HG02623 (cell line): ENCODE measurements at regions not wholly inside any gene's neighbourhood (a gene's known extent, or its start where the extent isn't known, plus 50 kb on each side); places are given as distances from the start of the nearest gene placed in this dataset.

Source experiments
- ATAC-seq: cut with Tn5 transposase; IDR thresholded peaks from one replicate; pipeline ENCODE4 v1.9.1; 2021; ENCODE audit warnings: moderate library complexity; ENCODE audit not compliant: unreplicated experiment

DNA sequence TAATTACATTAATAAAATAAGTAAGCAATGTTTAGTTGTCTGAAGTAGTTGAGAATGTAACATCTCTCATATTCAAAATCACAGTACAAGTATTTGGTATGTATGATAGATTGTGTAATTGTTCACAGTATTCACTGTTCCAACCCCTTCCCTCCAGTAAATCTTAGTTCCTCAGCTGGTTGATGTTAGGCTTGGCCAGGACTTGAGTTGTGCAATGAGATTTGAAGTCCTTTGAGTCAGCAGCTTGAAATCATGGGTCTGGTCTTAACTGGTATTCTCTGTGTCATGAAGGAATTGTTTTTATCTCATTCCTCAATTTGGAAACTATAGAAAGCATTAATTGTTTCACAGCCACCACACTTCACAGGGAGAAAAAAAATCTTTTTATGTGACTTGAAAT lies 477.1 kb downstream of the FSCB start:
- no peak for ATAC-seq

DNA sequence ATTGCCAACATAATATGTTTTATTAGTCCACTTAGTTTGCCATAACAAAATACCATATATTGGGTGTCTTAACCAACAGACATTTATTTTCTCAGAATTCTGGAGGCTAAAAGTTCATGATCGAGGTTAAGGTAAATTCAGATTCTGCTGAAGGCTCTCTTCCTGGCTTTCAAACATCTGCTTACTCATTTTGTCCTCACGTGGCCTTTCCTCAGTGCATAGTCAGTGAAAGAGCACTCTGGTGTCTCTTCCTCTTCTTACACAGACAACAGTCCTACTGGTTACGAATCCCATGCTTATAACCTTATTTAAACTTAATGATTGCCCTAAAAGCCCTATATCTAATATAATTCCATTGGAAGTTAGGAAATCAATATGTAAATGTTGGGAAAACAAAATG lies 479.7 kb downstream of the FSCB start:
- ATAC-seq, result no peak

DNA sequence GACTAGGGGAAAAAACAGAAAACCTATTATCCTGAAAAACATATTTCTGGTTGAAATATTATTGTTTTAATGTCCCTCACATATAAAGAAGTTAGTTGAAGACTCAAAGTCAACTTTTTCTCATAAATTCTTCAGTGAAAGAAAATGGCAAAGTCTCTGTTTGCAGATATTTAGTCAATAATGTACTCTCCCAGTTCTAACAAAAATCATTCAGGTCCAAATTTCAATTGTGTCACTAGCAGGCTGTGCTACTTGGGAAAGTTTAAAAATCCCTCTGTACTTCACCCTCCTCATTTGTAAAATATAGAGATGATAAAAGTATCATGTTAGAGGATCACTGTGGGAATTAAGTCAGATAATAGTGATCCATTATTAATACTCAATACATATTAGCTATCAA lies 496.5 kb downstream of the FSCB start:
- ATAC-seq, result no peak

DNA sequence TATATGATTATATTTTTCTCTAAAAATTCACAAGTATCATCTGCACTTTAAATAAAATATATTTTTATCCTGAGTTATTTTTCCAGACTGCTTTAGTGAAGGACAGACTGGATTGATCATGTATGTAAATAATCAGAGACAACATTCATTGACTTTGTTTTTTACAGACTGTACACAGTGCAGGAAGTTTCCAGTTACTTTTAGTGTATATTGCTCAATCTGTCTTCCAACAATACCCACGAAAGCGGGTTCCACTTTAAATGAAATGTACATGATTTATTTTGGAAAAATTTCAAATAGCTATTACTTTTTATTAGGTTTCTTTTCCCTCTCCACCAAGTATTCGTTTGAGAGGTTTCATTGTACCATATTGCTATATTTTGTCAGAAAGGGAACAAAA lies 497.0 kb downstream of the FSCB start:
- ATAC-seq, result no peak

DNA sequence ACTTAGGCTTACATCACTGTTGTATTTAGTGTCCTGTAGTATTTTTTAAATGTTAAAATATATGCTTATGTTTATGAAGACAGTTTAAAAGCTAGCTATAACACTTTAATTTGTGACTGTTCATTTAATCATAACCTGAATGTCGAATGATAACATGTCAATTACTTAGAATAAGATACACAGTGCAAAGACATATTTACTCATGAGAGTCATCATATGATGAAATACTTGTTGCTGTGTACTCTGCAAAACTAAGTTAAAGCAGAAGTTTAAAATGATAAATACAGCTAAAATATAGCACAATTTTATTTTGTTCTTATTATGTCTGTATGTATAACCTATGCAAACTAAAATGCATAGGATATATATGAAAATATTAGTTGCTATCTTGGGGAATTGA lies 497.4 kb downstream of the FSCB start:
- no peak for ATAC-seq

DNA sequence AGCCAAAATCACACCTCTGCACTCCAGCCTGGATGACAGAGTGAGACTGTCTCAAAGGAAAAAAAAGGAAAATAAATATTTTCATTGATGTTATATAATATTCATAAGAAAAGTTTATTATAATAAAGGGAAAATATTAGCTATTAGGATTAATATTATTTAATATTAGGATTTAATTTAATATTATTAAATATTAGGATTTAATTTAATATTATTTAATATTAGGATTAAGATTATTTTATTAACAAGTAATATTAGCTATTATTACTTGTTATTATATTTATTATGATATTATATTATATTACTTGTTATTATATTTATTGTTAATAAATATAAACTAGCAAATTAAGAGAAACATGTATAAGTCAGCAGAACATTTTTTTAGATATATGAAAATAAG lies 518.1 kb downstream of the FSCB start:
- no peak for ATAC-seq

DNA sequence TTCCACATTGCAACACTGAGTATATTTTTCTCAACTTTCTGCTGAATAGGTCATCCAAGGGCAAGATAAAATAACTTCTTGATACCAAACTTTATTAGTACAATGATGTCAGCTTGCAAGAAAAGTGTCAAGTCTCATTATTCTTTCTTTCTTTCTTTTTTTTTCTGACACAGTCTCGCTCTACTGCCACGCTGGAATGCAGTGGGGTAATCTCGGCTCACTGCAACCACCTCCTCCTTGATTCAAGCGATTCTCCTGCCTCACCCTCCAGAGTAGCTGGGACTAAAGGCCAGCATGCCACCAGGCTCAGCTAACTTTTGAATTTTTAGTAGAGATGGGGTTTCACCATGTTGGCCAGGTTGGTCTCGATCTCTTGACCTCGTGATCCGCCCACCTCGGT lies 523.4 kb downstream of the FSCB start:
- no peak for ATAC-seq

DNA sequence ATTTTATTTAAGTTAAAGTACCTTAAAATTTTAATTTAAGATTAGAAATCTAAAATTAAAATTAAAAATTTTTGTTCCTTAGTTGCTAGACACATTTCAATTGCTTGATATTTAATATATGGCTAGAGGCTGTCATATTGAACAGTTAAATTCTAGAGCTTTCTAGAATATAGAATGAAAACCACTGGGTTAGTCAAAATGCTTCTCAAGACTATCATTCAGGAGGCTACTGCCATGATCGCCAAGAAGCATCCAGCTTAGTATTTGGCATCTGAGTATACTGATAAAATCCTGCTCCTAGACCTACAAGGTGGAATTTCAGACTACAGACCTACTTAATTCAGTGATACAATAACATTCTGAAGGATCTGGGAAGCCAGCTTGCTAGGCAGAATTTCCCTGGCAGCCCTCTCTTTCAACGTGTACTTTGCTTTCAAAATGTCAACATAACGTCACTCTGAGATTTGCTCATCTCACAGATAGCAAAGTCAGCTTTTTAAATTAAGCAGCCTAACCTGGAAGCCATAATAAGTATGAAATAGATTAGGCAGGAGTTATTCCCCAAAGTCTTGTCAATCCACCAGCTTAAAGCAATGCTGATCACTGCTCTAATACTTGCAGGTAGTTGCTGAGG lies 525.8 kb downstream of the FSCB start:
- ATAC-seq, result no peak

DNA sequence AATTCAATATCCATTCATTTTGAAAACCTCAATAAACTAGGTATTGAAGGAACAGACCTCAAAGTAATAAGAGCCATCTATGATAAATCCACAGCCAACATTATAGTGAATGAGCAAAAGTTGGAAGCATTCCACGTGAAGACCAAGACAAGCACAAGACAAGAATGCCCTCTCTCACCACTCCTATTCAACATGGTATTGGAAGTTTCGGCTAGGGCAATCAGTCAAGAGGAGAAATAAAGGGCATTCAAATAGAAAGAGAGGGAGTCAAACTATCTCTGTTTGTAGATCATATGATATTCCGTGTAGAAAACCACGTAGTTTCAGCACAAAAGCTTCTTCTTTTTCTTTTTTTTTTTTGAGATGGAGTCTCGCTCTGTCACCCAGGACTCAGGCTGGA lies 550.3 kb downstream of the FSCB start:
- ATAC-seq, result no peak

DNA sequence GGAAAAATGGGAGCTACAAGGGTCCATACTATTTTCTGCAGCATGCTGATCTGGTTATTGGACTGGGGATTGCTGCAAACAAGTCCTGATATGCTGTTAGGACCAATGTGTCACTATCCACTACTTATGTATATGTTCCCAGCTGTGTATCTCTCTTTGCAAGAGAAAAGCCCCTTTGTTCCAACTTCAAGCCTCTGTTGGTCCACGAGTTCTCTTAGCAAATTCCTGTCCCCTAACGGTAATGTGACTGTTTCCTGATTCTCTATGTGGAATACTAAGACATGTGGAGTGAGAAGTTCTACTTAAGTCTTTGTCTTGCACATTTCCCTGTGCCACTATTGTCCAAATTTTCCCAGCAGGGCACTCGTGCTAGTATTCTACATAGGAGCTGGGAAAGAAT lies 557.7 kb downstream of the FSCB start:
- no peak for ATAC-seq

DNA sequence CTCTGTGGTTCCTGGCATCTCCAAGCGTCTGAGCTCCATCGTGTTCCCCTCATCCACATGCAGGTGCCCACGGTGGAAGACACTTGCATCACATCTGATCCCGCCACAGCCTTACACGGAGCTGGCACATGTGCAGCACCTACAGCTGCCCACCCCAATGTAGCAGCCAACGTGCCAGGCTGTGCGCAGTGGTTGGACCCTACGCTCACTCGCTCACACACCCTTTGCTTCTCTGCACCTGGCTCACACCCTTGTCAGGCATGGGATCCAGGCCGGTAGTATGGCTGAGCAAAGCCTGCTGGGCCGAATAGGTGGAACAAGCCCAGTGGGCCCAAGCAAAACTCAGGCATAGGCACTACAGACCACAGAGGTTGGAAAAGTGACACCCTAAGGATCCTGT lies 567.2 kb downstream of the FSCB start:
- ATAC-seq, result no peak

DNA sequence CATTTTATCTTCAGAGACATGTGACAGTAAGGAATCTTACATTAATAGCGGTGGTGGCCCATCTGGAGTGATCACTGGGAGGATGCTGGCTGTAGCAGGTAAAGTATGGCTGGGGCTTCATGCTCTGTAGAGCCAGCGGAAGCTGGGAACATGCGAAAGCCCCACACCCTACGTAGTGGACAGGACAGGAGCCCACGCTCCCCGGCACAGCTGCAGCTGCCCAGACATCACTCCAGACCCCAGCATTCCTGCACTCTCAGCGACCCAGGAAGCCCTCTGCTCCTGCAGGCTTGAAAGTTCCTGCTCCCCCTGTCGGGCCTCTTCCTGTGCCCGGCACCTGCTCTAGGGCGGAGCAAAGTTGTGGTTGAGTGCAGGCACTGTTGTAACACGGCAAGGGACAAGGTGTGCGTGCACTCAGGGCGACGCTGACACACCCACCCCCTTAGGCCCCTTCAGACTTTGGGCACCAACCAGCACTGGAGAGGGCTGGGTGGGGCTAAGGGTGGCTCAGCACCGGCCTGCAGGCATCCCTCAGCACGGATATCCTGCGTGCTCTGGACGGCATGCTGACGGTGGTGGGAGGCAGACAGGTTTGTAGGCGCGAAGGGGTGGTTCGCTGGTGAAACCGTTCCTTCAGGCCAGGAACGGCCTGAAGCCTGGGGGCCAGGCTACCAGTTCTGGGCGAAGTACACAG lies 568.3 kb downstream of the FSCB start:
- ATAC-seq, result no peak

DNA sequence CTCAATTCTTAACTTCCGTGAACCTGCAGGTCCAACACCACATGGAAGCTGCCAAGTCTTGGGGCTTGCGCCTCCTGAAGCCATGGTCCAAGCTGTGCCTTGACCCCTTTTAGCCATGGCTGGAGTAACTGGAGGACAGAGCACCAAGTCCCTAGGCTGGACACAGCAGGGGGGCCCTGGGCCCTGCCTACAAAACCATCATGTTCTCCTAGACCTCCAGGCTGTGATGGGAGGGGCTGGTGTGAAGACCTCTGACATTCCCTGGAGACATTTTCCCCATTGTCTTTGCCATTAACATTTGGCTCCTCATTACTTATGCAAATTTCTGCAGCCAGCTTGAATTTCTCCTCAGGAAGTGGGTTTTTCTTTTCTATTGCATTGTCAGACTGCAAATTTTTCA lies 570.1 kb downstream of the FSCB start:
- ATAC-seq, result no peak

DNA sequence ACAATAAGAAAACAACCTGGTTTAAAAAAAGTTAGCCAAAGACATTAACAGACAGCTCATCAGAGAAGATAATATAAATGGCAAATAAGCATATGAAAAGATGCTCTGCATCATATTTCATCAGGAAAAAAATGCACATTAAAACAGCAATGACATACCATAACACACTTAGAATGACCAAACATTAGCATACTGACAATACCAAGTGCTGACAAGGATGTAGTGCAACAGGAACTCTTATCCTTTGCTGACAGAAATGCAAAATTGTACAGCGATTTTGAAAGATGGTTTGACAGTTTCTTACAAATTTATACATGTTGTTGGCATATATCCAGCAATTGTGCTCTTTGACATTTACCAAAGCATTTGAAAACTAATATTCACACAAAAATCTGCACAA lies 573.0 kb downstream of the FSCB start:
- ATAC-seq, result no peak

DNA sequence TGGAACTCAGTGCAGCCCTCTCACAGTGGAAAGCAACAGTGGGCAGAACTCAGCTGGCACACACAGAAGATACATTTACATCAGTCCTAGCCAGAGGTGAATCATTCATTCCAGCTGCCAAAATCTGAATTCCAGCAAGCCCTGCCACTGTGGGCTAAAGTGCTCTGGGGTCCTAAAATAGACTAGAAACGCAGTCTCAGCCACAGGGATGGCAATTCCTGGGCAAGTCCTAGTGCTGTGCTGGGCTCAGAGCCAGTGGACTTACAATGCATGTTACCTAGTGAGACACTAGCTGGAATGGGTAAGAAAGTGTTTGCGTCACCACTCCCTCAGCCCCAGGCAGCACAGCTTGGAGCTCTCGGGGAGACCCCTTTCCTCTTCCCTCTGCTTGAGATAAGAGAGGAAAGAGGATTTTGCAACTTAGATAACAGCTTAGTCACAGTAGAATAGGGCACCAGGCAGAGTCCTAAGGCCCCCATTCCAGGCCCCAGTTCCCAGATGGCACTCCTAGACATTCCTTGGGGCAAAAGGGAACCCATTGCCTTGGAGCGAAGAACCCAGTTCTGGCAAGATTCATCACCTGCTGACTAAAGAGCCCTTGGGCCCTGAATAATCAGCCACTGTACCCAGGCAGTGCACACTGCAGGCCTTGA lies 592.9 kb downstream of the FSCB start:
- no peak for ATAC-seq

DNA sequence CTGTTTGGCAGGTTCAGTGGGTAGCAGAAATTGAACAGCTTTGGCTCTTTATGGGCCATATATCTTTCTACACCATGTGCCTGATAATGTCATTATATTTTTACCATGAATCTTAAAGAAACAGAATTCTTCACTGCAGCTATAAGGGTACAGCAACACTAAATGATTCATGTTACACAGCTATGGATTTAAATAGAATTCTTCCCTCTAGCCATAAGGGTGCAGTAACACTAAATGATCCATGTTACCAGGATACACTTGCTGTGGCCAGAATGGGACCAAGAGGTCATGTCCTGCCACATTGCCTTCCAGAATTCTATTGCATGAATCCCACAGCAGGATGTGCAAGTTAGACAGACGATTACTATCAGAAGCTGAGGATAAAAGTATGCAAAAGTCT lies 603.9 kb downstream of the FSCB start:
- ATAC-seq, result no peak

DNA sequence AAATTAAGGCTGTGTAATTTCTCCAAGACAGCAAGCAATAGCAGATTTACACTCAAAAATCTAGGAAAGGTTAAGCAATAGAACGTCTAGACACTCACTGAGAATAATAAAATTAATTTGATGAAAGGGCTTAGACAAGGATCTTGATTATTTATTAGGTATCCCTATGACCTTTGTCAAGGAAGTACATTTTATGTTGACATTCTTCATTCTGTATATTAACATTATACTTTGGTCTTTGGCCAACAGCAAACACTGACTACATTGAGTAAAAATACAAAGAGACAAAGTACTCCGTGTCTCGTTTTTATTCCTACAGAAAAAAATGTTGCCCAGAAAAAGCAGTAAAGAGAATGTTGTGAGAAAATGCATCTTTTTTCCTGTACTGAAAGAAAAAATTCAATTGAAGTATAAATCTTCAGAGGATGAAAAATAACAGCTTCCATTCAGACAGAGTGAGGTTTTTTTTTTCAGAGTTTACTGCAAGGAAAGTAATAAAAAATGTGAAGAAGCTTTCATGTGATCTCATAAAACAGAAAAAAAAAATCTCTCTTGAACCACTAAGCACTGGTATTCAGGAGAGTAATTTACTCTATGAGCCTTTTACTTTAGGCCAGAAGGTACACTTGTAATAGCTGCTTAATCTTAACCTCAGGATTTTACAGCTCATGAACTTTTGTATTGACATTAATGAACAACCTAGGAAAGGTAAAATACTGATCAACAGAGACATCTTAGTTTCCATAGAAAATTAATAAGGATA lies 605.0 kb downstream of the FSCB start:
- ATAC-seq, result no peak

DNA sequence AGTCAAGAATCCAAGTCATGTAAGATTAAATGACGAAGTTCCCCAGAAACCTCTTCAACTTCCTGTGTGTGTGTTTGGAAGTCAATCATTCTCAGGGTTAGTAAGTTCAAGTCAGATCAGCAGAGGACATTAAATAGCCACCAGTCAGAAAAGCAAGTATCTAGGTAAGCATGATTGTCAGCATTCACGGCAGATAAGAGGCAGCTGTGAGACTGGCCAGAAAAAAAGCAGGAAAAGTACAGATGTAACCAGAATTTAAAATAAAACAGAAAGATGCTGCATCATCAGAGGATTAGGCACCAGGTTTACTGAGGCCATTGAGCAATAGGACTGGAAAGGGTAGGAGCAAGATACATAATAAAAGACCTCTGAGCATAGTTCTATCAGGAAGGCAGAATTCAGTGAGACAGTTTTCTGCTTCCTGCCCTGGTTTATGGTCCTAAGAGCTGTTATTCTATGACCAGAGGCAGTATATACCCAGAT lies 606.9 kb downstream of the FSCB start:
- ATAC-seq, result no peak

DNA sequence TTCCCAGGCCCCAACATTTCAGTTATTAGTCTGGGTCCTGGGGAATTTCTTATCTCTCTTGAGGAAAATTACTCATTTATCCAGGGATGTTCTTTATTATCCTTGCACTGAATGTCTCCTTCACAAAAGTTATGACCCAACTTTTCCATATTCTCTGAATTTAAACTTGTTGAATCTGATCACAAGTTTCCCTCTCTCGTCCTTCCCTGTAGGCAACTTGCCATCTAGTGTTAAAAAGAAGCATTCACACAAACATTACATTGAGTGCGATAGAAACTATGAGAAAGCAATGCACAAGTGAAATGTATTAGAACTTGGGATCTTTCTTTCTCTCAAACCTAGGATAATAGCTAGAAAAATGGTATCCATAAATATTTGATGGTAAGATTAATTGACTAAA lies 608.4 kb downstream of the FSCB start:
- no peak for ATAC-seq

DNA sequence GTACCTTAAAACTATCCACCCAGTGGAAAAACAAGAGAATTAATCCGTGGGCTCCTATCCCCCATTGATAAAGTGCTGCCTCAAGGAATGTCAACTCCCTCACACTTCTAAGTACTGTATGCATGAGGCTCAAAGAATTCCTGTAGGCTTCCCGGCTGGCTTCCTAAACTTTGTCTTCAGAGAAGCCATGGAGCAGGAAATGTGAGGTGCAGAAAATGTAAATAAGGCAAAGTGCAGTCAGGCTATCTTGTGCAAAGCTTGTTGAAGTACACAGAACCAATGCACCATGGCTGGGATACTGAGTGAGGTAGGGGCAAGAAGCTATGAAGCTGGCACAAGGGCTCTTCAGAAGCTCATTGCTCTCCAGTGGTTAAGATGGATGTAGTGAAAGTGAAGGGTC lies 611.0 kb downstream of the FSCB start:
- ATAC-seq, result no peak

DNA sequence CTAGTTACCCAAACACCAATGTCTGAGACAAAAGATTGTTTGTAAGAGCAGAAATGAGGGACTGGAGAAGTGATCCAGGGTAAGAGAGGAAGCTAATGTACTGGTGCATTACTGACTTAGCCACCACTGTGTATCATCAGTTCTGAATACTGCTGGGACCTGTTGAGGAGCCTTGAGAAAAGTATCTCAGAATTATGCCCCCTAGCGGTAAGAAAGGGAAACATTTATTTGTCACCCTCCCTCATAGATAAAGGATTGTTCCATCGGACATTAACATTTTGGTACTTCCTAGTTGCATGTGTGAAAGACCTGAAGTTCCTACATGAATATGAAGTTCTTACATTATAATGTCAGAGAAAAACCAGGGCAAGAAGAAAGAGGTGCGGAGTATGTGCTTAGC lies 612.5 kb downstream of the FSCB start:
- peak; percentile 68 for ATAC-seq

DNA sequence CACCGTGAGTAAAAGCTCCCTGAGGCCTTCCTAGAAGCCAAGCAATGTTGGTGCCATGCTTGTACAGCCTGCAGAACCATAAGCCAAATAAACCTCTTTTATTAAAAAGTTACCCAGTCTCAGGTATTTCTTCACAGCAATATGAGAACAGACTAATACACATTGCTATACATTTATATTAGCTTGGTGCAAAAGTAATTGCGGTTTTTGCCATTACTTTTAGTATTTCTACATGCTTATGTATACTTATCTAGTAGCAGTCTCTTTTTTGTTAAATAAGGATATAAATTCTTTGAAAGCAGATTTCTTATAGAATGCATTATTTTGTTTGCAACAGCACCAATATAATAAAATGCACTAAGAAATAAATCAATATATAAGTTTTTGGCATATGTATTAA lies 619.6 kb downstream of the FSCB start:
- ATAC-seq, result no peak
